H1 (cell line): ENCODE measurements at regions not wholly inside any gene's neighbourhood (a gene's known extent, or its start where the extent isn't known, plus 50 kb on each side); places are given as distances from the start of the nearest gene placed in this dataset.

Experiments used
- CTCF ChIA-PET: fragments of 300-600 bp; sonication (Branson Sonifier 250); formaldehyde crosslinking; loops from one replicate; lab custom pipeline; 2021; ENCODE audit not compliant: partially characterized antibody; lab: Charles Lee
- POLR2A ChIA-PET: fragments of 300-600 bp; sonication (Branson Sonifier 250); formaldehyde crosslinking; loops from one replicate; lab custom pipeline; 2021; ENCODE audit warnings: inconsistent platforms; ENCODE audit not compliant: partially characterized antibody; lab: Charles Lee
- DNase-seq, 2 experiments: peaks; one replicate each; pipeline versions ENCODE4 v3.0.0 to v3.0.0-alpha.2; 2010 to 2022; ENCODE audit warnings: low spot score in 2 of 2, low read depth in 1 of 2, mixed read lengths in 1 of 2
- FAIRE-seq: peaks from 2 replicates; lab custom pipeline; 2011; peaks lifted over from hg19 to GRCh38; lab: Jason Lieb, UNC
- H2AFZ ChIP-seq: 2 replicates; pipeline ENCODE4 v1.8.1; 2012; ENCODE audit warnings: low read length, inconsistent platforms
- H2AK5ac ChIP-seq: 2 replicates; pipeline ENCODE4 v1.6.1; 2013; ENCODE audit warnings: low read depth, low read length
- H2BK120ac ChIP-seq: replicated peaks from 2 replicates; pipeline ENCODE3; 2013; ENCODE audit warnings: low read depth, low read length, inconsistent platforms
- H2BK12ac ChIP-seq: 2 replicates; pipeline ENCODE4 v1.6.1; 2013; ENCODE audit warnings: low read depth, low read length
- H2BK15ac ChIP-seq: 2 replicates; pipeline ENCODE4 v1.6.1; 2013; ENCODE audit warnings: low read length
- H2BK20ac ChIP-seq: 2 replicates; pipeline ENCODE4 v1.6.1; 2013; ENCODE audit warnings: low read length
- H2BK5ac ChIP-seq: 2 replicates; pipeline ENCODE4 v1.6.1; 2013; ENCODE audit warnings: low read depth, low read length
- H3K14ac ChIP-seq: 2 replicates; pipeline ENCODE4 v1.6.1; 2013; ENCODE audit warnings: inconsistent platforms; ENCODE audit not compliant: insufficient read length
- H3K18ac ChIP-seq: 2 replicates; pipeline ENCODE4 v1.6.1; 2013; ENCODE audit warnings: low read length; ENCODE audit errors: extremely low read depth
- H3K23ac ChIP-seq: 2 replicates; pipeline ENCODE4 v1.6.1; 2013; ENCODE audit warnings: inconsistent platforms; ENCODE audit not compliant: insufficient read length
- H3K23me2 ChIP-seq: 2 replicates; pipeline ENCODE4 v1.6.1; 2013; ENCODE audit warnings: low read depth, low read length
- H3K27ac ChIP-seq: 2 replicates; pipeline ENCODE4 v1.6.1; 2011; ENCODE audit warnings: low read depth, low read length, inconsistent platforms
- H3K27me3 ChIP-seq, 4 experiments: replicated peaks in 1 of 4; 1 replicate in 1 of 4; 2 replicates in 3 of 4; pipeline versions ENCODE4 v1.6.1 to v1.8.1; 2011 to 2013; ENCODE audit warnings: low read length in 3 of 4, mild to moderate bottlenecking in 3 of 4, inconsistent platforms in 2 of 4, mixed read lengths in 2 of 4, moderate library complexity in 1 of 4; ENCODE audit not compliant: control insufficient read depth in 3 of 4, insufficient read depth in 3 of 4; ENCODE audit errors: extremely low read depth in 1 of 4
- H3K36me3 ChIP-seq, 4 experiments: 2 replicates each; pipeline versions ENCODE4 v1.6.1 to v1.8.1; 2011 to 2013; ENCODE audit warnings: mild to moderate bottlenecking in 4 of 4, low read length in 3 of 4, moderate library complexity in 2 of 4, control low read depth in 1 of 4, inconsistent platforms in 1 of 4; ENCODE audit not compliant: insufficient read depth in 4 of 4, control insufficient read depth in 2 of 4
- H3K4ac ChIP-seq: replicated peaks from 2 replicates; pipeline ENCODE3; 2013; ENCODE audit warnings: low read length, low read depth, mixed read lengths, inconsistent platforms; ENCODE audit not compliant: insufficient read length
- H3K4me1 ChIP-seq, 4 experiments: replicated peaks in 1 of 4; 1 replicate in 1 of 4; 2 replicates in 3 of 4; pipeline versions ENCODE4 v1.6.1 to v1.8.1; 2011 to 2013; ENCODE audit warnings: low read length in 3 of 4, inconsistent platforms in 2 of 4, mixed read lengths in 1 of 4; ENCODE audit not compliant: insufficient read depth in 4 of 4, control insufficient read depth in 3 of 4
- H3K4me2 ChIP-seq, 2 experiments: 2 replicates each; pipeline versions ENCODE4 v1.6.1 to v1.8.1; 2011 to 2013; ENCODE audit warnings: low read depth in 2 of 2, low read length in 2 of 2, control low read depth in 1 of 2, inconsistent platforms in 1 of 2, mild to moderate bottlenecking in 1 of 2; ENCODE audit not compliant: insufficient read depth in 1 of 2
- H3K4me3 ChIP-seq, 4 experiments: fragments of 200-600, 300-600 bp in 1 of 4; sonication (generic), shearing (Covaris generic), sonication (Bioruptor Twin) in 1 of 4; 2 replicates each; pipeline versions ENCODE4 v1.5.1 to v1.8.1; 2011 to 2016; ENCODE audit warnings: low read length in 4 of 4, low read depth in 3 of 4, control low read depth in 2 of 4, inconsistent platforms in 2 of 4, mild to moderate bottlenecking in 2 of 4, mixed read lengths in 1 of 4, moderate library complexity in 1 of 4; ENCODE audit not compliant: insufficient read depth in 2 of 4; ENCODE audit errors: extremely low read depth in 1 of 4
- H3K56ac ChIP-seq: replicated peaks from 2 replicates; pipeline ENCODE3; 2013; ENCODE audit warnings: low read depth, mild to moderate bottlenecking, mixed read lengths, low read length, inconsistent platforms; ENCODE audit not compliant: insufficient read length
- H3K79me1 ChIP-seq: 2 replicates; pipeline ENCODE4 v1.6.1; 2013; ENCODE audit warnings: low read depth, low read length, control low read depth
- H3K79me2 ChIP-seq, 2 experiments: 2 replicates each; pipeline versions ENCODE4 v1.6.1 to v1.8.1; 2012 to 2013; ENCODE audit warnings: low read length in 2 of 2, mild to moderate bottlenecking in 2 of 2, inconsistent platforms in 1 of 2; ENCODE audit not compliant: insufficient read depth in 2 of 2, control insufficient read depth in 1 of 2
- H3K9ac ChIP-seq, 4 experiments: replicated peaks in 1 of 4; 1 replicate in 1 of 4; 2 replicates in 3 of 4; pipeline versions ENCODE4 v1.6.1 to v1.8.1; 2011 to 2013; ENCODE audit warnings: low read depth in 3 of 4, low read length in 3 of 4, control low read depth in 2 of 4, mild to moderate bottlenecking in 2 of 4, moderate library complexity in 2 of 4, inconsistent platforms in 1 of 4; ENCODE audit errors: extremely low read depth in 1 of 4
- H3K9me3 ChIP-seq, 2 experiments: 2 replicates each; pipeline versions ENCODE4 v1.6.1 to v1.8.1; 2012 to 2013; ENCODE audit warnings: mild to moderate bottlenecking in 2 of 2, moderate library complexity in 2 of 2, control low read depth in 1 of 2, inconsistent platforms in 1 of 2, low read depth in 1 of 2, low read length in 1 of 2, mixed read lengths in 1 of 2; ENCODE audit not compliant: insufficient read depth in 2 of 2
- H4K20me1 ChIP-seq, 2 experiments: replicated peaks in 1 of 2; 2 replicates each; pipeline versions ENCODE3 to v1.8.1; 2011 to 2013; ENCODE audit warnings: inconsistent platforms in 2 of 2, low read length in 2 of 2, mild to moderate bottlenecking in 1 of 2; ENCODE audit not compliant: insufficient read depth in 2 of 2, control insufficient read depth in 1 of 2
- H4K5ac ChIP-seq: 2 replicates; pipeline ENCODE4 v1.6.1; 2013; ENCODE audit warnings: low read length, low read depth, mixed read lengths, inconsistent platforms; ENCODE audit not compliant: insufficient read length
- H4K8ac ChIP-seq: 2 replicates; pipeline ENCODE4 v1.8.0; 2013; ENCODE audit warnings: mild to moderate bottlenecking, moderate library complexity, low read length, inconsistent platforms; ENCODE audit not compliant: insufficient read depth; ENCODE audit errors: extremely low read depth
- H4K91ac ChIP-seq: replicated peaks from 2 replicates; pipeline ENCODE3; 2013; ENCODE audit warnings: low read length, mixed read lengths, inconsistent platforms; ENCODE audit not compliant: insufficient read length
- CBX5 ChIP-seq: fragments of 300-800, 300-1000 bp; sonication (generic); IDR thresholded peaks from 2 replicates; pipeline ENCODE4 v1.7.1; 2016; ENCODE audit warnings: antibody characterized with exemption, low read length, low read depth
- GTF2F1 ChIP-seq: IDR thresholded peaks from 2 replicates; pipeline ENCODE4 v1.6.1; 2012; ENCODE audit warnings: low read depth, low read length, improper control_type of control experiment, borderline replicate concordance
- HDAC2 ChIP-seq, 2 experiments: fragments of 300-600 bp in 1 of 2; sonication (generic) in 1 of 2; IDR thresholded peaks; 2 replicates each; pipeline ENCODE4 v1.6.1; 2011 to 2012; ENCODE audit warnings: low read depth in 2 of 2, low read length in 2 of 2, mild to moderate bottlenecking in 2 of 2, moderate library complexity in 2 of 2, borderline replicate concordance in 1 of 2, inconsistent platforms in 1 of 2
- JUN ChIP-seq: IDR thresholded peaks from 2 replicates; pipeline ENCODE4 v1.6.1; 2011; ENCODE audit warnings: low read depth, mild to moderate bottlenecking, improper control_type of control experiment, low read length
- KDM1A ChIP-seq: fragments of 200-600, 300-600 bp; sonication (generic); IDR thresholded peaks from 2 replicates; pipeline ENCODE4 v1.7.1; 2016; ENCODE audit warnings: mild to moderate bottlenecking, low read length, borderline replicate concordance
- SP2 ChIP-seq: IDR thresholded peaks from 2 replicates; pipeline ENCODE4 v1.6.1; 2012; ENCODE audit warnings: mild to moderate bottlenecking, low read length, inconsistent platforms
- SP4 ChIP-seq: IDR thresholded peaks from 2 replicates; pipeline ENCODE4 v1.6.1; 2012; ENCODE audit warnings: low read length, inconsistent platforms
- ZNF274 ChIP-seq: IDR thresholded peaks from 2 replicates; pipeline ENCODE4 v1.7.0; 2012; ENCODE audit warnings: low read length, borderline replicate concordance; ENCODE audit errors: extremely low read depth
- WGBS, 2 experiments: shearing (Covaris generic) in 1 of 2; methylation state at CpG; one replicate each; pipeline versions ENCODE4 v1.1.6 to v1.1.7; 2013 to 2015; ENCODE audit warnings: low lambda C conversion rate in 2 of 2, mixed read lengths in 2 of 2, inconsistent platforms in 1 of 2, low coverage in 1 of 2, missing lambda C conversion rate in 1 of 2; ENCODE audit not compliant: insufficient replicate concordance in 2 of 2, insufficient coverage in 1 of 2, insufficient read length in 1 of 2; ENCODE audit errors: extremely low coverage in 1 of 2, missing lambda C conversion rate in 1 of 2; 5-methylcytosine and 5-hydroxymethylcytosine counted together

DNA sequence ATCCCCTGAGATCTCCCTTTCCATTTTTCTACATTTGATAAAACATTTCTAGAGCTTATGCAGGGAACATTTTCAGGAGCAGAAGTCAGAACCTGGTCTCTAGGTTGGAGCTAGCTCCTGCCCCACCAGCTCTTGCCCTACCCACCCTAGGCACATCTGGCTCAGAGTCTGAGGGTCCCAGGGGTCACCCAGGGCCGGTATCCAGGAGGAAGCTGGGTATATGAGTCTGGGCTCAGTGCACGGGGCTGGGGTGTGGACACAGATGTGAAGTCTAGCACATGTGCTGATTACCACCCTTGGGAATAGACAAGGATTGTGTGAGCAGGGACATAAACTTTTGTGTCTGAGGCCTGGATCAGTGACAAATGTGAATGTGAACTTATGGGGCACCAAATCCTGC lies 95.4 kb downstream of the MATN1 start:
- H2AK5ac ChIP-seq, result no peak overlapping the region
- H3K27ac ChIP-seq, result no peak overlapping the region
- no peak overlapping the region for H3K4ac ChIP-seq
- H2BK15ac ChIP-seq, result no peak overlapping the region
- H3K23ac ChIP-seq, result no peak overlapping the region
- no peak overlapping the region for H3K14ac ChIP-seq
- no peak overlapping the region for H4K5ac ChIP-seq
- H2BK12ac ChIP-seq, result no peak overlapping the region
- H3K79me1 ChIP-seq, result no peaks in the 10 kb centered on the region
- H3K36me3 ChIP-seq, result no peaks in the 10 kb centered on the region
- no peak overlapping the region for H2BK5ac ChIP-seq
- H4K8ac ChIP-seq, result no peak overlapping the region
- no peak overlapping the region for H2AFZ ChIP-seq
- no peak overlapping the region for H3K18ac ChIP-seq
- H3K79me2 ChIP-seq, result no peaks in the 10 kb centered on the region
- DNase-seq (no peak), FAIRE-seq (no peak)
- no peak overlapping the region for H3K4me3 ChIP-seq
- no peak overlapping the region for H2BK120ac ChIP-seq
- H4K91ac ChIP-seq, result no peak overlapping the region
- no peaks in the 10 kb centered on the region for H4K20me1 ChIP-seq
- H3K9ac ChIP-seq, result no peak overlapping the region
- no peaks in the 10 kb centered on the region for H3K23me2 ChIP-seq
- ChIA-PET POLR2A (no interaction called here), CTCF (interaction anchor here (1.3 kb wide), 1 partner anchor 16 kb away, joined by 4 read pairs; no protein-coding TSS in a partner anchor)
- no peak overlapping the region for H2BK20ac ChIP-seq
- no peak overlapping the region for H3K56ac ChIP-seq
- no peaks in the 10 kb centered on the region for H3K27me3 ChIP-seq
- WGBS, 2 experiments, result 92% methylated on average over 2 of the region's 2 CpGs; no CpG with 5 or more reads in 1 of the 2 experiments
- H3K4me1 ChIP-seq, result no peaks in the 10 kb centered on the region
- H3K9me3 ChIP-seq, result peaks cover 11 to 13% of the 10 kb centered on the region in 2 experiments
- H3K4me2 ChIP-seq, result no peak overlapping the region
- TF ChIP-seq GTF2F1 (no peak), JUN (no peak), SP4 (no peak), KDM1A (no peak), SP2 (no peak), HDAC2 (IDR thresholded peaks at IDR 0.05; ENCODE audit: borderline replicate concordance in 1 of 2, low read depth in 2 of 2, low read length in 2 of 2) (no peak), CBX5 (no peak), ZNF274 (no peak)
